Duodenal mucosa (tissue), 2 donors: ENCODE measurements at regions not wholly inside any gene's neighbourhood (a gene's known extent, or its start where the extent isn't known, plus 50 kb on each side); places are given as distances from the start of the nearest gene placed in this dataset.

Experiments
- H3K27ac ChIP-seq: one replicate; pipeline ENCODE4 v1.7.0; 2013; ENCODE audit warnings: low read depth, low read length
- H3K27me3 ChIP-seq, 2 donors: one replicate each; pipeline ENCODE4 v1.7.0; 2013; ENCODE audit warnings: low read length in 2 of 2, control low read depth in 1 of 2; ENCODE audit not compliant: insufficient read depth in 2 of 2, control insufficient read depth in 1 of 2
- H3K36me3 ChIP-seq, 2 donors: one replicate each; pipeline ENCODE4 v1.7.0; 2013; ENCODE audit warnings: low read length in 2 of 2, control low read depth in 1 of 2; ENCODE audit not compliant: insufficient read depth in 2 of 2, control insufficient read depth in 1 of 2
- H3K4me1 ChIP-seq, 2 donors: one replicate each; pipeline ENCODE4 v1.7.0; 2013; ENCODE audit warnings: low read length in 2 of 2, control low read depth in 1 of 2; ENCODE audit not compliant: insufficient read depth in 2 of 2, control insufficient read depth in 1 of 2
- H3K4me3 ChIP-seq, 2 donors: one replicate each; pipeline ENCODE4 v1.7.0; 2013; ENCODE audit warnings: low read length in 2 of 2, low read depth in 1 of 2
- H3K9ac ChIP-seq, 2 donors: one replicate each; pipeline ENCODE4 v1.7.0; 2013; ENCODE audit warnings: low read length in 2 of 2, low read depth in 1 of 2
- H3K9me3 ChIP-seq, 2 donors: one replicate each; pipeline ENCODE4 v1.7.0; 2013; ENCODE audit warnings: low read length in 2 of 2, control low read depth in 1 of 2; ENCODE audit not compliant: control insufficient read depth in 1 of 2

- no peak overlapping the region for H3K9ac ChIP-seq
- H3K4me3 ChIP-seq: no peak overlapping the region
- no peaks in the 10 kb centered on the region for H3K4me1 ChIP-seq
- no peaks in the 10 kb centered on the region for H3K9me3 ChIP-seq
- H3K36me3 ChIP-seq: no peaks in the 10 kb centered on the region
- H3K27ac ChIP-seq: no peak overlapping the region
- H3K27me3 ChIP-seq: no peaks in the 10 kb centered on the region
These were observed 665.2 kb downstream of the TOX3 start for GRCh38 chr16:51881731-51882130.

GRCh38 chr16:51880776-51881175 lies 666.2 kb downstream of the TOX3 start:
- no peaks in the 10 kb centered on the region for H3K4me1 ChIP-seq
- H3K27me3 ChIP-seq: no peaks in the 10 kb centered on the region
- H3K9ac ChIP-seq: no peak overlapping the region
- no peaks in the 10 kb centered on the region for H3K36me3 ChIP-seq
- H3K9me3 ChIP-seq: no peaks in the 10 kb centered on the region
- H3K4me3 ChIP-seq: no peak overlapping the region
- no peak overlapping the region for H3K27ac ChIP-seq

GRCh38 chr16:51877686-51878085 lies 669.3 kb downstream of the TOX3 start:
- Histone ChIP-seq H3K4me3 (no peak overlapping the region), H3K9ac (no peak overlapping the region), H3K36me3 (no peaks in the 10 kb centered on the region), H3K9me3 (no peaks in the 10 kb centered on the region), H3K4me1 (peaks cover 0 to 5% of the 10 kb centered on the region in 2 donors), H3K27ac (no peak overlapping the region), H3K27me3 (no peaks in the 10 kb centered on the region)

- Histone ChIP-seq H3K4me1 (peaks cover 0 to 5% of the 10 kb centered on the region in 2 donors), H3K36me3 (no peaks in the 10 kb centered on the region), H3K9ac (no peak overlapping the region), H3K9me3 (no peaks in the 10 kb centered on the region), H3K27me3 (no peaks in the 10 kb centered on the region), H3K27ac (no peak overlapping the region), H3K4me3 (no peak overlapping the region)
These were observed 670.0 kb downstream of the TOX3 start for GRCh38 chr16:51876934-51877333.

GRCh38 chr16:51876601-51876875 lies 670.4 kb downstream of the TOX3 start:
- H3K27ac ChIP-seq: no peak overlapping the region
- peaks cover 0 to 5% of the 10 kb centered on the region in 2 donors for H3K4me1 ChIP-seq
- no peaks in the 10 kb centered on the region for H3K36me3 ChIP-seq
- H3K4me3 ChIP-seq: no peak overlapping the region
- no peak overlapping the region for H3K9ac ChIP-seq
- no peaks in the 10 kb centered on the region for H3K9me3 ChIP-seq
- H3K27me3 ChIP-seq: no peaks in the 10 kb centered on the region

GRCh38 chr16:51875834-51876600 lies 670.9 kb downstream of the TOX3 start:
- Histone ChIP-seq H3K36me3 (no peaks in the 10 kb centered on the region), H3K27ac (no peak overlapping the region), H3K9ac (no peak overlapping the region), H3K27me3 (no peaks in the 10 kb centered on the region), H3K4me3 (no peak overlapping the region), H3K9me3 (no peaks in the 10 kb centered on the region), H3K4me1 (peaks cover 0 to 5% of the 10 kb centered on the region in 2 donors)

- Histone ChIP-seq H3K9me3 (no peaks in the 10 kb centered on the region), H3K4me3 (no peak overlapping the region), H3K36me3 (no peaks in the 10 kb centered on the region), H3K27ac (no peak overlapping the region), H3K27me3 (no peaks in the 10 kb centered on the region), H3K9ac (no peak overlapping the region), H3K4me1 (peaks cover 0 to 5% of the 10 kb centered on the region in 2 donors)
These were observed 674.4 kb downstream of the TOX3 start for GRCh38 chr16:51872524-51872923.

GRCh38 chr16:51870296-51870854 lies 676.6 kb downstream of the TOX3 start:
- Histone ChIP-seq H3K27ac (no peak overlapping the region), H3K36me3 (no peaks in the 10 kb centered on the region), H3K4me1 (peaks cover 0 to 2% of the 10 kb centered on the region in 2 donors), H3K4me3 (no peak overlapping the region), H3K9me3 (no peaks in the 10 kb centered on the region), H3K9ac (no peak overlapping the region), H3K27me3 (no peaks in the 10 kb centered on the region)

- Histone ChIP-seq H3K27me3 (no peaks in the 10 kb centered on the region), H3K9me3 (no peaks in the 10 kb centered on the region), H3K9ac (no peak overlapping the region), H3K4me3 (no peak overlapping the region), H3K27ac (no peak overlapping the region), H3K36me3 (no peaks in the 10 kb centered on the region), H3K4me1 (no peaks in the 10 kb centered on the region)
These were observed 677.8 kb downstream of the TOX3 start for GRCh38 chr16:51869176-51869575.

- H3K36me3 ChIP-seq: no peaks in the 10 kb centered on the region
- no peak overlapping the region for H3K27ac ChIP-seq
- H3K9me3 ChIP-seq: no peaks in the 10 kb centered on the region
- H3K9ac ChIP-seq: no peak overlapping the region
- no peaks in the 10 kb centered on the region for H3K4me1 ChIP-seq
- no peaks in the 10 kb centered on the region for H3K27me3 ChIP-seq
- H3K4me3 ChIP-seq: no peak overlapping the region
These were observed 678.3 kb downstream of the TOX3 start for GRCh38 chr16:51868631-51869030.
